ELF-1 (cell line): ENCODE measurements at regions not wholly inside any gene's neighbourhood (a gene's known extent, or its start where the extent isn't known, plus 50 kb on each side); places are given as distances from the start of the nearest gene placed in this dataset.

Experiments
- DNase-seq: peaks from one replicate; pipeline ENCODE4 v3.0.0-alpha.2; 2016; ENCODE audit warnings: low read depth, low spot score

GRCh38 chr9:96038271-96038670, 162.8 kb downstream of the ERCC6L2 start:
- DNase-seq, result no peak

- no peak for DNase-seq
Measured at GRCh38 chr9:96034553-96035122, 159.1 kb downstream of the ERCC6L2 start.

GRCh38 chr9:96033896-96034295, 158.4 kb downstream of the ERCC6L2 start:
- DNase-seq, result no peak

- DNase-seq, result no peak
Measured at GRCh38 chr9:96031916-96032534, 156.5 kb downstream of the ERCC6L2 start.

GRCh38 chr9:96031366-96031824, 155.9 kb downstream of the ERCC6L2 start:
- DNase-seq, result no peak

GRCh38 chr9:96029722-96030530, 154.4 kb downstream of the ERCC6L2 start:
- DNase-seq, result no peak

- peak; percentile 48 for DNase-seq
Measured at GRCh38 chr9:96027251-96028131, 152.0 kb downstream of the ERCC6L2 start.

GRCh38 chr9:96026655-96027213, 151.2 kb downstream of the ERCC6L2 start:
- DNase-seq, result no peak

GRCh38 chr9:96025995-96026602, 150.6 kb downstream of the ERCC6L2 start:
- DNase-seq, result peak; percentile 89

- DNase-seq, result no peak
Measured at GRCh38 chr9:96023486-96023885, 148.0 kb downstream of the ERCC6L2 start.

- peak; percentile 92 for DNase-seq
Measured at GRCh38 chr9:96022445-96023051, 147.1 kb downstream of the ERCC6L2 start.

GRCh38 chr9:96021551-96022444, 146.3 kb downstream of the ERCC6L2 start:
- DNase-seq, result peak; percentile 49

GRCh38 chr9:96020792-96021550, 145.5 kb downstream of the ERCC6L2 start:
- DNase-seq, result peak; percentile 56

GRCh38 chr9:96020300-96020791, 144.9 kb downstream of the ERCC6L2 start:
- peak; percentile 37 for DNase-seq
